GM12878 (cell line): ENCODE measurements at regions not wholly inside any gene's neighbourhood (a gene's known extent, or its start where the extent isn't known, plus 50 kb on each side); places are given as distances from the start of the nearest gene placed in this dataset.

Experiments used
- ATAC-seq: fragments of 200-7000 bp; cut with Tn5 transposase; 3 replicates; pipeline ENCODE4 v1.9.1; 2020; ENCODE audit warnings: mild to moderate bottlenecking, moderate library complexity
- BruUV-seq: library from RNA; stranded (reverse); fragments of 400-500 nt; replicated peaks from 2 replicates; lab custom pipeline; 2021; lab: Mats Ljungman, UMichigan
- CTCF ChIA-PET: fragments of 300-600 bp; sonication (Branson Sonifier 250); formaldehyde crosslinking; extraction: SDS; loops from one replicate; lab custom pipeline; 2021; ENCODE audit warnings: inconsistent platforms; lab: Yijun Ruan, JAX
- POLR2A ChIA-PET: fragments of 350-600 bp; formaldehyde crosslinking; extraction: SDS; loops from one replicate; lab custom pipeline; 2021; ENCODE audit warnings: inconsistent platforms; lab: Charles Lee
- RAD21 ChIA-PET: fragments of 300-600 bp; sonication (Branson Sonifier 250); formaldehyde crosslinking; loops from one replicate; lab custom pipeline; 2023; ENCODE audit warnings: antibody characterized with exemption; ENCODE audit not compliant: unreplicated experiment; lab: Charles Lee
- SMC1A ChIA-PET: fragments of 300-600 bp; sonication (Branson Sonifier 250); formaldehyde crosslinking; loops from one replicate; lab custom pipeline; 2023; ENCODE audit not compliant: unreplicated experiment, uncharacterized antibody; lab: Charles Lee
- DNase-seq: peaks from one replicate; pipeline ENCODE4 v3.0.0-alpha.2; 2011; ENCODE audit warnings: low read depth, low spot score
- FAIRE-seq: peaks from 3 replicates; lab custom pipeline; 2011; peaks lifted over from hg19 to GRCh38; lab: Jason Lieb, UNC
- H2AFZ ChIP-seq: 2 replicates; pipeline ENCODE4 v1.6.0; 2011; ENCODE audit warnings: low read depth, low read length, control low read depth; ENCODE audit not compliant: control insufficient read depth
- H3K27ac ChIP-seq: 2 replicates; pipeline ENCODE4 v1.5.1; 2011; ENCODE audit warnings: control low read depth; ENCODE audit not compliant: control insufficient read depth, insufficient read depth
- H3K27me3 ChIP-seq, 2 experiments: replicated peaks in 1 of 2; 2 replicates each; pipeline versions ENCODE4 v1.6.0 to v1.6.1; 2011; ENCODE audit warnings: low read length in 1 of 2; ENCODE audit not compliant: control insufficient read depth in 2 of 2, insufficient read depth in 2 of 2
- H3K36me3 ChIP-seq, 2 experiments: 2 replicates each; pipeline ENCODE4 v1.5.1; 2011; ENCODE audit warnings: low read length in 1 of 2; ENCODE audit not compliant: control insufficient read depth in 2 of 2, insufficient read depth in 2 of 2
- H3K4me1 ChIP-seq: 2 replicates; pipeline ENCODE4 v1.6.1; 2011; ENCODE audit warnings: mild to moderate bottlenecking, low read length, moderate library complexity, mixed read lengths; ENCODE audit not compliant: control insufficient read depth, insufficient read depth
- H3K4me2 ChIP-seq: 2 replicates; pipeline ENCODE4 v1.6.0; 2011; ENCODE audit warnings: control low read depth; ENCODE audit not compliant: control insufficient read depth, insufficient read depth
- H3K4me3 ChIP-seq: fragments of 200-600 bp; sonication (generic); 2 replicates; pipeline ENCODE4 v1.5.1; 2016
- H3K79me2 ChIP-seq: 2 replicates; pipeline ENCODE4 v1.6.0; 2011; ENCODE audit warnings: low read length; ENCODE audit not compliant: control insufficient read depth, insufficient read depth
- H3K9ac ChIP-seq: 2 replicates; pipeline ENCODE4 v1.8.0; 2011; ENCODE audit warnings: low read length, control low read depth, mixed read lengths; ENCODE audit not compliant: control insufficient read depth, insufficient read depth
- H3K9me3 ChIP-seq: replicated peaks from 3 replicates; pipeline ENCODE4 v1.5.1; 2011; ENCODE audit warnings: mild to moderate bottlenecking, low read length; ENCODE audit not compliant: control insufficient read depth, insufficient read depth
- H4K20me1 ChIP-seq: 2 replicates; pipeline ENCODE4 v1.6.0; 2011; ENCODE audit not compliant: control insufficient read depth, insufficient read depth
- BCL11A ChIP-seq: IDR thresholded peaks from 2 replicates; pipeline ENCODE4 v1.6.1; 2011; ENCODE audit warnings: low read depth, low read length
- BCL3 ChIP-seq: IDR thresholded peaks from 2 replicates; pipeline ENCODE4 v1.6.1; 2011; ENCODE audit warnings: borderline replicate concordance, low read depth, mild to moderate bottlenecking, moderate library complexity, low read length; ENCODE audit not compliant: insufficient read depth, poor library complexity, severe bottlenecking
- CBX3 ChIP-seq: fragments of 200-600 bp; sonication (generic); IDR thresholded peaks from 2 replicates; pipeline ENCODE4 v1.6.1; 2016; ENCODE audit warnings: low read depth, borderline replicate concordance
- FOXK2 ChIP-seq: fragments of 450-650 bp; IDR thresholded peaks from 2 replicates; pipeline ENCODE4 v1.6.1; 2017; ENCODE audit warnings: mild to moderate bottlenecking, moderate library complexity
- IRF4 ChIP-seq: IDR thresholded peaks from 2 replicates; pipeline ENCODE4 v1.6.1; 2011; ENCODE audit warnings: low read depth, low read length
- MEF2A ChIP-seq: IDR thresholded peaks from 2 replicates; pipeline ENCODE4 v1.6.1; 2011; ENCODE audit warnings: low read depth, mild to moderate bottlenecking, low read length, moderate library complexity; ENCODE audit not compliant: insufficient read depth
- NFYB ChIP-seq: IDR thresholded peaks from 2 replicates; pipeline ENCODE4 v1.6.1; 2011; ENCODE audit warnings: low read depth, mild to moderate bottlenecking, low read length, improper control_type of control experiment, moderate library complexity; ENCODE audit not compliant: insufficient read depth
- RELB ChIP-seq: fragments of 450-650 bp; IDR thresholded peaks from 2 replicates; pipeline ENCODE4 v1.6.1; 2017; ENCODE audit warnings: low read depth, mild to moderate bottlenecking, moderate library complexity
- SMARCA5 ChIP-seq: fragments of 450-650 bp; IDR thresholded peaks from 2 replicates; pipeline ENCODE4 v1.6.1; 2017; ENCODE audit warnings: mild to moderate bottlenecking
- SUPT20H ChIP-seq: IDR thresholded peaks from 2 replicates; pipeline ENCODE4 v1.6.1; 2011; ENCODE audit warnings: low read depth, mild to moderate bottlenecking, low read length, moderate library complexity, borderline replicate concordance; ENCODE audit not compliant: control insufficient read depth
- TAF1 ChIP-seq: IDR thresholded peaks from 2 replicates; pipeline ENCODE4 v1.6.1; 2011; ENCODE audit warnings: mild to moderate bottlenecking, low read depth, low read length, borderline replicate concordance
- USF2 ChIP-seq: IDR thresholded peaks from 2 replicates; pipeline ENCODE4 v1.6.1; 2011; ENCODE audit warnings: low read depth, low read length, improper control_type of control experiment, borderline replicate concordance
- WGBS: methylation state at CpG from one replicate; pipeline ENCODE4 v1.1.6; 2016; ENCODE audit warnings: low lambda C conversion rate; ENCODE audit not compliant: insufficient replicate concordance, insufficient coverage; ENCODE audit errors: missing lambda C conversion rate; 5-methylcytosine and 5-hydroxymethylcytosine counted together
- in situ Hi-C: fragments of 300-500 bp; cut with MboI; formaldehyde crosslinking; loops from 9 replicates; pipeline ENCODE4 v1.14.3; 2018; ENCODE audit warnings: mixed read lengths
- intact Hi-C: fragments of 100-400 bp; cut with micrococcal nuclease; formaldehyde crosslinking; loops from one replicate; pipeline ENCODE4 v1.14.2; 2022; ENCODE audit not compliant: unreplicated experiment
- TF ChIP-seq, protein P1 (sequence below): IDR thresholded peaks from 2 replicates; pipeline ENCODE4 v1.6.1; 2011; ENCODE audit warnings: borderline replicate concordance, low read depth, mild to moderate bottlenecking, moderate library complexity, mixed read lengths, low read length; ENCODE audit not compliant: insufficient read depth; ENCODE audit errors: extremely low read length
- TF ChIP-seq, protein P2 (sequence below): fragments of 450-650 bp; formaldehyde crosslinking; IDR thresholded peaks from 2 replicates; pipeline ENCODE4 v1.4.0; 2022; ENCODE audit warnings: mild to moderate bottlenecking, moderate library complexity

DNA sequence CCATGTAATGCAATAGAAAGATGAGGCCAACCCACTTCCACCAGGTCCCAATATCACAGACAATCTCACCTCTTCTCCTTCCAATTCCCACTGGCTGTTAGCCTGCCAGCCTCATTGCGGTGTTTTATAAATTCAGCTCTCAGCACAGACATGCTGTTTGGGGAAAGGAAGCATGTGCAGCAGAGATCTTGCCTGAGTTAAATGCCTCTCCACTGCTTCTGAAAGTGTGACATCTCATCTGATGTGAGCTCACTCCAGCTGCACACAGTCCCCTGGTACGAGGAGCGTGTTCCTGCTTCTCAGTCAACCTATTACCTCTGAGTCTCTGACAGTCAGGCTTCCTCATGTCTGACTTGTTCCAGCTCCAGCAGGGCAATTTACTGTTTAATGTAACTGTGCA lies 122.7 kb upstream of the GUCY1A2 start:
- BruUV-seq: no TSS peak
- POLR2A ChIA-PET: no interaction called here
- WGBS: 21% methylated on average over 3 of the region's 3 CpGs
- TF ChIP-seq BCL3 (no peak), BCL11A (no peak), SUPT20H (no peak), TAF1 (no peak), SMARCA5 (no peak), USF2 (no peak), CBX3 (no peak), FOXK2 (no peak), MEF2A (no peak), IRF4 (no peak), NFYB (no peak), RELB (no peak)
- TF ChIP-seq, protein P1, sequence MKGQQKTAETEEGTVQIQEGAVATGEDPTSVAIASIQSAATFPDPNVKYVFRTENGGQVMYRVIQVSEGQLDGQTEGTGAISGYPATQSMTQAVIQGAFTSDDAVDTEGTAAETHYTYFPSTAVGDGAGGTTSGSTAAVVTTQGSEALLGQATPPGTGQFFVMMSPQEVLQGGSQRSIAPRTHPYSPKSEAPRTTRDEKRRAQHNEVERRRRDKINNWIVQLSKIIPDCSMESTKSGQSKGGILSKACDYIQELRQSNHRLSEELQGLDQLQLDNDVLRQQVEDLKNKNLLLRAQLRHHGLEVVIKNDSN: no peak
- TF ChIP-seq, protein P2, sequence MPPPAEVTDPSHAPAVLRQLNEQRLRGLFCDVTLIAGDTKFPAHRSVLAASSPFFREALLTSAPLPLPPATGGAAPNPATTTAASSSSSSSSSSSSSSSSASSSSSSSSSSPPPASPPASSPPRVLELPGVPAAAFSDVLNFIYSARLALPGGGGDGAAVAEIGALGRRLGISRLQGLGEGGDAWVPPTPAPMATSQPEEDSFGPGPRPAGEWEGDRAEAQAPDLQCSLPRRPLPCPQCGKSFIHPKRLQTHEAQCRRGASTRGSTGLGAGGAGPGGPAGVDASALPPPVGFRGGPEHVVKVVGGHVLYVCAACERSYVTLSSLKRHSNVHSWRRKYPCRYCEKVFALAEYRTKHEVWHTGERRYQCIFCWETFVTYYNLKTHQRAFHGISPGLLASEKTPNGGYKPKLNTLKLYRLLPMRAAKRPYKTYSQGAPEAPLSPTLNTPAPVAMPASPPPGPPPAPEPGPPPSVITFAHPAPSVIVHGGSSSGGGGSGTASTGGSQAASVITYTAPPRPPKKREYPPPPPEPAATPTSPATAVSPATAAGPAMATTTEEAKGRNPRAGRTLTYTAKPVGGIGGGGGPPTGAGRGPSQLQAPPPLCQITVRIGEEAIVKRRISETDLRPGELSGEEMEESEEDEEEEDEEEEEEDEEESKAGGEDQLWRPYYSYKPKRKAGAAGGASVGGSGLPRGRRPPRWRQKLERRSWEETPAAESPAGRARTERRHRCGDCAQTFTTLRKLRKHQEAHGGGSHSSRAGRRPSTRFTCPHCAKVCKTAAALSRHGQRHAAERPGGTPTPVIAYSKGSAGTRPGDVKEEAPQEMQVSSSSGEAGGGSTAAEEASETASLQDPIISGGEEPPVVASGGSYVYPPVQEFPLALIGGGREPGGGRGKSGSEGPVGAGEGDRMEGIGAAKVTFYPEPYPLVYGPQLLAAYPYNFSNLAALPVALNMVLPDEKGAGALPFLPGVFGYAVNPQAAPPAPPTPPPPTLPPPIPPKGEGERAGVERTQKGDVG: no peak

More for the DNA sequence above, 122.7 kb upstream of the GUCY1A2 start:
- peaks cover 0 to 2% of the 10 kb centered on the region in 2 experiments; a peak in 1 of 4 replicates for H3K27me3 ChIP-seq
- H3K36me3 ChIP-seq: no peaks in the 10 kb centered on the region
- CTCF ChIA-PET: no interaction called here
- RAD21 ChIA-PET: no interaction called here
- H3K27ac ChIP-seq: no peak overlapping the region
- intact Hi-C loops: no loop called here
- H4K20me1 ChIP-seq: no peaks in the 10 kb centered on the region
- no peaks in the 10 kb centered on the region for H3K4me1 ChIP-seq
- SMC1A ChIA-PET: no interaction called here
- in situ Hi-C loops: no loop called here
- no peaks in the 10 kb centered on the region for H3K9me3 ChIP-seq
- no peak for FAIRE-seq
- H3K4me3 ChIP-seq: no peak overlapping the region
- no peak for DNase-seq
- H2AFZ ChIP-seq: no peak overlapping the region
- H3K79me2 ChIP-seq: no peaks in the 10 kb centered on the region
- H3K4me2 ChIP-seq: no peak overlapping the region
- no peak for ATAC-seq
- no peak overlapping the region for H3K9ac ChIP-seq
